Activated naive CD4-positive, alpha-beta T cell treated with anti-CD3 and anti-CD28 coated beads, Interleukin-2, amount 10 ng/mL, durations not matched to agents 7 days and 5 days (primary cell): ENCODE measurements at regions not wholly inside any gene's neighbourhood (a gene's known extent, or its start where the extent isn't known, plus 50 kb on each side); places are given as distances from the start of the nearest gene placed in this dataset.

Experiments used
- CTCF ChIA-PET: fragments of 350-600 bp; sonication (Branson Sonifier 250); formaldehyde crosslinking; loops from one replicate; lab custom pipeline; 2021; ENCODE audit warnings: antibody characterized with exemption; lab: Charles Lee
- DNase-seq: peaks from one replicate; pipeline ENCODE4 v3.0.0-alpha.2; 2020
- H3K27ac Mint-ChIP-seq: one replicate; pipeline ENCODE4 v1.8.0; 2021; ENCODE audit warnings: mild to moderate bottlenecking, moderate library complexity, mixed read lengths
- H3K27me3 Mint-ChIP-seq: one replicate; pipeline ENCODE4 v1.8.0; 2021; ENCODE audit warnings: mild to moderate bottlenecking, mixed read lengths
- H3K36me3 Mint-ChIP-seq: one replicate; pipeline ENCODE4 v1.8.0; 2021; ENCODE audit warnings: mixed read lengths
- H3K4me1 Mint-ChIP-seq: one replicate; pipeline ENCODE4 v1.8.0; 2021; ENCODE audit warnings: mixed read lengths
- H3K4me3 Mint-ChIP-seq: one replicate; pipeline ENCODE4 v1.8.0; 2021; ENCODE audit warnings: mild to moderate bottlenecking, moderate library complexity, mixed read lengths
- H3K9me3 Mint-ChIP-seq: one replicate; pipeline ENCODE4 v1.8.0; 2021; ENCODE audit warnings: mixed read lengths

GRCh38 chr17:71467719-71468118 is 653.1 kb upstream of the SOX9 start:
- Mint-ChIP-seq H3K27ac (no peak overlapping the region), H3K4me3 (no peak overlapping the region), H3K4me1 (no peaks in the 10 kb centered on the region), H3K36me3 (no peaks in the 10 kb centered on the region), H3K9me3 (peaks cover 2% of the 10 kb centered on the region), H3K27me3 (no peaks in the 10 kb centered on the region)
- CTCF ChIA-PET, result no interaction called here
- DNase-seq, result no peak

GRCh38 chr17:71470062-71470461 is 650.8 kb upstream of the SOX9 start:
- no peaks in the 10 kb centered on the region for H3K36me3 Mint-ChIP-seq
- no peaks in the 10 kb centered on the region for H3K4me1 Mint-ChIP-seq
- no peaks in the 10 kb centered on the region for H3K27me3 Mint-ChIP-seq
- peaks cover 2% of the 10 kb centered on the region for H3K9me3 Mint-ChIP-seq
- H3K27ac Mint-ChIP-seq, result no peak overlapping the region
- no peak for DNase-seq
- CTCF ChIA-PET, result no interaction called here
- H3K4me3 Mint-ChIP-seq, result no peak overlapping the region

- peaks cover 3% of the 10 kb centered on the region for H3K9me3 Mint-ChIP-seq
- no peaks in the 10 kb centered on the region for H3K27me3 Mint-ChIP-seq
- no peak for DNase-seq
- H3K4me3 Mint-ChIP-seq, result no peak overlapping the region
- CTCF ChIA-PET, result interaction anchor here (0.5 to 1.5 kb wide), 2 partner anchors 12 to 1067 kb away, joined by 3 to 5 read pairs; no protein-coding TSS in a partner anchor
- no peak overlapping the region for H3K27ac Mint-ChIP-seq
- no peaks in the 10 kb centered on the region for H3K36me3 Mint-ChIP-seq
- H3K4me1 Mint-ChIP-seq, result no peaks in the 10 kb centered on the region
Measured at GRCh38 chr17:71472809-71473789, 647.7 kb upstream of the SOX9 start.

GRCh38 chr17:71477356-71477755 is 643.5 kb upstream of the SOX9 start:
- no peak overlapping the region for H3K27ac Mint-ChIP-seq
- DNase-seq, result no peak
- no peaks in the 10 kb centered on the region for H3K4me1 Mint-ChIP-seq
- H3K36me3 Mint-ChIP-seq, result no peaks in the 10 kb centered on the region
- CTCF ChIA-PET, result no interaction called here
- H3K4me3 Mint-ChIP-seq, result no peak overlapping the region
- H3K27me3 Mint-ChIP-seq, result no peaks in the 10 kb centered on the region
- H3K9me3 Mint-ChIP-seq, result peaks cover 4% of the 10 kb centered on the region

GRCh38 chr17:71480099-71480498 is 640.7 kb upstream of the SOX9 start:
- no peak overlapping the region for H3K4me3 Mint-ChIP-seq
- H3K27ac Mint-ChIP-seq, result no peak overlapping the region
- CTCF ChIA-PET, result no interaction called here
- H3K27me3 Mint-ChIP-seq, result no peaks in the 10 kb centered on the region
- no peak for DNase-seq
- no peaks in the 10 kb centered on the region for H3K4me1 Mint-ChIP-seq
- no peaks in the 10 kb centered on the region for H3K36me3 Mint-ChIP-seq
- H3K9me3 Mint-ChIP-seq, result peaks cover 4% of the 10 kb centered on the region

- Mint-ChIP-seq H3K27me3 (no peaks in the 10 kb centered on the region), H3K9me3 (peaks cover 2% of the 10 kb centered on the region), H3K4me3 (no peak overlapping the region), H3K4me1 (no peaks in the 10 kb centered on the region), H3K36me3 (no peaks in the 10 kb centered on the region), H3K27ac (no peak overlapping the region)
- no peak for DNase-seq
- CTCF ChIA-PET, result no interaction called here
Measured at GRCh38 chr17:71482625-71483024, 638.2 kb upstream of the SOX9 start.

- CTCF ChIA-PET, result no interaction called here
- Mint-ChIP-seq H3K27me3 (no peaks in the 10 kb centered on the region), H3K4me3 (no peak overlapping the region), H3K27ac (no peak overlapping the region), H3K36me3 (no peaks in the 10 kb centered on the region), H3K4me1 (no peaks in the 10 kb centered on the region), H3K9me3 (no peaks in the 10 kb centered on the region)
- DNase-seq, result no peak
Measured at GRCh38 chr17:71484546-71484945, 636.3 kb upstream of the SOX9 start.

- Mint-ChIP-seq H3K27me3 (no peaks in the 10 kb centered on the region), H3K9me3 (no peaks in the 10 kb centered on the region), H3K4me3 (no peak overlapping the region), H3K4me1 (no peaks in the 10 kb centered on the region), H3K27ac (no peak overlapping the region), H3K36me3 (no peaks in the 10 kb centered on the region)
- DNase-seq, result no peak
- CTCF ChIA-PET, result no interaction called here
Measured at GRCh38 chr17:71485426-71485825, 635.4 kb upstream of the SOX9 start.

- no peaks in the 10 kb centered on the region for H3K4me1 Mint-ChIP-seq
- CTCF ChIA-PET, result no interaction called here
- H3K36me3 Mint-ChIP-seq, result no peaks in the 10 kb centered on the region
- no peak overlapping the region for H3K27ac Mint-ChIP-seq
- no peaks in the 10 kb centered on the region for H3K9me3 Mint-ChIP-seq
- H3K27me3 Mint-ChIP-seq, result no peaks in the 10 kb centered on the region
- no peak overlapping the region for H3K4me3 Mint-ChIP-seq
- no peak for DNase-seq
Measured at GRCh38 chr17:71486261-71486660, 634.6 kb upstream of the SOX9 start.

- DNase-seq, result no peak
- no peaks in the 10 kb centered on the region for H3K36me3 Mint-ChIP-seq
- no peaks in the 10 kb centered on the region for H3K27me3 Mint-ChIP-seq
- H3K9me3 Mint-ChIP-seq, result peaks cover 4% of the 10 kb centered on the region
- no peak overlapping the region for H3K4me3 Mint-ChIP-seq
- no peaks in the 10 kb centered on the region for H3K4me1 Mint-ChIP-seq
- CTCF ChIA-PET, result no interaction called here
- H3K27ac Mint-ChIP-seq, result no peak overlapping the region
Measured at GRCh38 chr17:71488851-71489250, 632.0 kb upstream of the SOX9 start.

GRCh38 chr17:71494062-71494855 is 626.6 kb upstream of the SOX9 start:
- no peaks in the 10 kb centered on the region for H3K36me3 Mint-ChIP-seq
- H3K4me3 Mint-ChIP-seq, result no peak overlapping the region
- no peak overlapping the region for H3K27ac Mint-ChIP-seq
- no peak for DNase-seq
- no peaks in the 10 kb centered on the region for H3K4me1 Mint-ChIP-seq
- CTCF ChIA-PET, result no interaction called here
- no peaks in the 10 kb centered on the region for H3K27me3 Mint-ChIP-seq
- peaks cover 4% of the 10 kb centered on the region for H3K9me3 Mint-ChIP-seq

- DNase-seq, result no peak
- CTCF ChIA-PET, result no interaction called here
- Mint-ChIP-seq H3K27me3 (no peaks in the 10 kb centered on the region), H3K9me3 (peaks cover 8% of the 10 kb centered on the region), H3K4me1 (no peaks in the 10 kb centered on the region), H3K4me3 (no peak overlapping the region), H3K27ac (no peak overlapping the region), H3K36me3 (no peaks in the 10 kb centered on the region)
Measured at GRCh38 chr17:71495420-71495819, 625.4 kb upstream of the SOX9 start.

GRCh38 chr17:71496552-71496951 is 624.3 kb upstream of the SOX9 start:
- Mint-ChIP-seq H3K36me3 (no peaks in the 10 kb centered on the region), H3K27me3 (no peaks in the 10 kb centered on the region), H3K4me3 (no peak overlapping the region), H3K9me3 (peaks cover 8% of the 10 kb centered on the region), H3K27ac (no peak overlapping the region), H3K4me1 (no peaks in the 10 kb centered on the region)
- CTCF ChIA-PET, result no interaction called here
- no peak for DNase-seq

- Mint-ChIP-seq H3K4me1 (no peaks in the 10 kb centered on the region), H3K4me3 (no peak overlapping the region), H3K9me3 (peaks cover 8% of the 10 kb centered on the region), H3K27ac (no peak overlapping the region), H3K27me3 (no peaks in the 10 kb centered on the region), H3K36me3 (no peaks in the 10 kb centered on the region)
- no peak for DNase-seq
- CTCF ChIA-PET, result no interaction called here
Measured at GRCh38 chr17:71500761-71501555, 619.9 kb upstream of the SOX9 start.
